Calu3 (cell line): ENCODE measurements at regions not wholly inside any gene's neighbourhood (a gene's known extent, or its start where the extent isn't known, plus 50 kb on each side); places are given as distances from the start of the nearest gene placed in this dataset.

Experiments
- BruUV-seq: library from RNA; stranded (reverse); fragments of 400-500 nt; replicated peaks from 2 replicates; lab custom pipeline; 2021; lab: Mats Ljungman, UMichigan
- CTCF ChIA-PET: fragments of 300-600 bp; sonication (Branson Sonifier 250); formaldehyde crosslinking; loops from one replicate; lab custom pipeline; 2022; ENCODE audit warnings: antibody characterized with exemption; lab: Charles Lee
- DNase-seq: peaks from one replicate; pipeline ENCODE4 v3.0.0; 2022
- H3K27ac Mint-ChIP-seq: one replicate; pipeline ENCODE4 v1.8.0; 2022; ENCODE audit warnings: mixed read lengths; ENCODE audit not compliant: unreplicated experiment
- H3K27me3 Mint-ChIP-seq: one replicate; pipeline ENCODE4 v1.8.0; 2022; ENCODE audit warnings: mixed read lengths; ENCODE audit not compliant: unreplicated experiment
- H3K36me3 Mint-ChIP-seq: one replicate; pipeline ENCODE4 v1.8.0; 2022; ENCODE audit warnings: mild to moderate bottlenecking, moderate library complexity, mixed read lengths; ENCODE audit not compliant: insufficient read depth, unreplicated experiment
- H3K4me1 Mint-ChIP-seq: one replicate; pipeline ENCODE4 v1.8.0; 2022; ENCODE audit warnings: mild to moderate bottlenecking, low read depth, mixed read lengths; ENCODE audit not compliant: unreplicated experiment
- H3K4me3 Mint-ChIP-seq: one replicate; pipeline ENCODE4 v1.8.0; 2022; ENCODE audit warnings: mild to moderate bottlenecking, low read depth, moderate library complexity, mixed read lengths; ENCODE audit not compliant: unreplicated experiment
- H3K9me3 Mint-ChIP-seq: one replicate; pipeline ENCODE4 v1.8.0; 2022; ENCODE audit warnings: low read depth, mixed read lengths; ENCODE audit not compliant: unreplicated experiment
- CTCF ChIP-seq: fragments of 200-600 bp; IDR thresholded peaks from one replicate; pipeline ENCODE4 v1.8.0; 2022; ENCODE audit warnings: antibody characterized with exemption; ENCODE audit not compliant: unreplicated experiment
- intact Hi-C: fragments of 100-400 bp; cut with micrococcal nuclease; formaldehyde crosslinking; loops from one replicate; pipeline ENCODE4 v1.10.0; 2022; ENCODE audit not compliant: unreplicated experiment

- Mint-ChIP-seq H3K27ac (no peak overlapping the region), H3K9me3 (no peaks in the 10 kb centered on the region), H3K36me3 (no peaks in the 10 kb centered on the region), H3K4me1 (peaks cover 9% of the 10 kb centered on the region), H3K4me3 (no peak overlapping the region), H3K27me3 (no peaks in the 10 kb centered on the region)
- DNase-seq = no peak
- intact Hi-C loops = no loop called here
- TF ChIP-seq CTCF = no peak
- no TSS peak for BruUV-seq
- CTCF ChIA-PET = no interaction called here
Observed at GRCh38 chr16:86673090-86673955, 95.0 kb downstream of the FOXL1 start.

GRCh38 chr16:86673956-86674453, 95.7 kb downstream of the FOXL1 start:
- CTCF ChIA-PET = no interaction called here
- DNase-seq = no peak
- no peaks in the 10 kb centered on the region for H3K27me3 Mint-ChIP-seq
- no TSS peak for BruUV-seq
- H3K27ac Mint-ChIP-seq = no peak overlapping the region
- no peaks in the 10 kb centered on the region for H3K36me3 Mint-ChIP-seq
- H3K4me3 Mint-ChIP-seq = no peak overlapping the region
- intact Hi-C loops = no loop called here
- no peaks in the 10 kb centered on the region for H3K9me3 Mint-ChIP-seq
- peaks cover 9% of the 10 kb centered on the region for H3K4me1 Mint-ChIP-seq
- no peak for TF ChIP-seq CTCF

GRCh38 chr16:86676254-86676670, 97.9 kb downstream of the FOXL1 start:
- Mint-ChIP-seq H3K4me3 (no peak overlapping the region), H3K27ac (no peak overlapping the region), H3K4me1 (no peaks in the 10 kb centered on the region), H3K27me3 (no peaks in the 10 kb centered on the region), H3K36me3 (no peaks in the 10 kb centered on the region), H3K9me3 (no peaks in the 10 kb centered on the region)
- CTCF ChIA-PET = interaction anchor here (0.6 to 1.6 kb wide), 3 partner anchors 12 to 385 kb away, joined by 4 to 7 read pairs (median 7); no protein-coding TSS in a partner anchor
- BruUV-seq = no TSS peak
- intact Hi-C loops = no loop called here
- DNase-seq = no peak
- TF ChIP-seq CTCF = no peak

GRCh38 chr16:86679490-86679889, 101.1 kb downstream of the FOXL1 start:
- Mint-ChIP-seq H3K4me3 (no peak overlapping the region), H3K27ac (no peak overlapping the region), H3K9me3 (peaks cover 4% of the 10 kb centered on the region), H3K36me3 (no peaks in the 10 kb centered on the region), H3K27me3 (peaks cover 14% of the 10 kb centered on the region), H3K4me1 (peaks cover 10% of the 10 kb centered on the region)
- intact Hi-C loops = no loop called here
- TF ChIP-seq CTCF = no peak
- BruUV-seq = no TSS peak
- DNase-seq = no peak
- CTCF ChIA-PET = no interaction called here
